HG03103 (cell line): ENCODE measurements at regions not wholly inside any gene's neighbourhood (a gene's known extent, or its start where the extent isn't known, plus 50 kb on each side); places are given as distances from the start of the nearest gene placed in this dataset.
"Not testable (repeated sequence)": the region's sequence is repeated elsewhere in the genome, so short reads cannot be mapped to it uniquely, and the experiment has no call there.

Experiments
- ATAC-seq: cut with Tn5 transposase; IDR thresholded peaks from one replicate; pipeline ENCODE4 v1.9.1; 2021; ENCODE audit warnings: low read depth; ENCODE audit not compliant: unreplicated experiment

GRCh38 chr10:62937674-62938073 is 121.5 kb upstream of the EGR2 start:
- no peak for ATAC-seq

DNA sequence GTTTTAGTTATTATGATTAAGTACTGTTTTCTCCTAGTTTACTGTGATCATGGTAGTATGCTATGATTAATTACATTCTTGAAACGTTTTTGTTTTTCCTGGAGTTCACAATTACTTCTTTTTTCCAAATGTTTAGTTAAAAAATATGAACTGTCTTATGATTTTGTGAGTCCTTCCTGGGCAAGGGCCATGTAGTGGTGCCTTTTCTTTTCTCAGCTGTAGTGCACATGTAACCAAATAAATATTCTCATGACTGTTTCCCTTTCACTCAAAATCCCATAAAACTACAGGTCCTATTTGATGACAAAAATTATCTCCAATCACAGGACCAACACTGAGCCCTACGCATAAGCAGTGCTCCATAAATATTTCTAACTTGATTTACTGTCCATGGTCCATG is 118.9 kb upstream of the EGR2 start:
- no peak for ATAC-seq

GRCh38 chr10:62934258-62934657 is 118.1 kb upstream of the EGR2 start:
- ATAC-seq: no peak

- ATAC-seq: not testable (repeated sequence)
These were observed 112.6 kb upstream of the EGR2 start for GRCh38 chr10:62928763-62929162.

- no peak for ATAC-seq
These were observed 110.2 kb upstream of the EGR2 start for GRCh38 chr10:62926407-62926806.

- ATAC-seq: no peak
These were observed 108.2 kb upstream of the EGR2 start for GRCh38 chr10:62924344-62924748.

DNA sequence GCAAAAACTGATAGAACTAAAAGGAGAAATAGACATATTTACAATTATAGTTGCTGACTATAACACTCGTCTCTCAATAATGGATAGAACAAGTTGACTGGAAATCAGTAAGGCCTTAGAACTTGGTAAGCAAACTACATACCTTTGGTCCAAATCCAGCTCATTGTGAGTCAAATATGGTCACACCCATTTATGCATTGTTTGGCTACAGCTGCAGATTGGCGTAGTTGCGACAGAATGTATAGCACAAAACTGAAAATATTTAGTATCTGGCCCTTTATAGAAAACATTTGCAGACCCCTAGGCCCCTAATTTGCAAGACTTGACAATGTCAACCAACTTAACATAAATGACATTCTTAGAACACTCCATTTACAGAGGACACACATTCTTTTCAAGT is 103.6 kb upstream of the EGR2 start:
- ATAC-seq: no peak

GRCh38 chr10:62917475-62918238 is 101.5 kb upstream of the EGR2 start:
- ATAC-seq: no peak

GRCh38 chr10:62916141-62916603 is 100.0 kb upstream of the EGR2 start:
- no peak for ATAC-seq

DNA sequence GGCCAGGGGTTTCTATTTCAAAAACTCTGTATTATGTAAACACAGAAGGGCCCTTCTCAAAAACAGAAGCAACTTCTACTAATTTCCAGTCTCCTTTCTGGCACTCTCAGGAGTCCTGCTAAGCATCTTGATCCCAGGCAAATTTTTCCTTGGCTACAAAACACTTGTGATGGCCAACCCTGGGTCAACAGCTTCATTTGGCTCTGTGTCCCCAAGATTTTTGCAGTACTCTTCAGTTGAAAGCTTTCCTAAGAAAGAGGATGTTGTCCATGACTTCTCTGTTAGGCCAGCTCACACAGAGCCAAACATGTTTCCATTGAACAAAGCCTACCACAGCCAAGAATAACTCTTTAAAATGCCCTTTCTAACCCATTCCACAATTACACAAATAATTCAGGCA is 99.0 kb upstream of the EGR2 start:
- ATAC-seq: no peak

DNA sequence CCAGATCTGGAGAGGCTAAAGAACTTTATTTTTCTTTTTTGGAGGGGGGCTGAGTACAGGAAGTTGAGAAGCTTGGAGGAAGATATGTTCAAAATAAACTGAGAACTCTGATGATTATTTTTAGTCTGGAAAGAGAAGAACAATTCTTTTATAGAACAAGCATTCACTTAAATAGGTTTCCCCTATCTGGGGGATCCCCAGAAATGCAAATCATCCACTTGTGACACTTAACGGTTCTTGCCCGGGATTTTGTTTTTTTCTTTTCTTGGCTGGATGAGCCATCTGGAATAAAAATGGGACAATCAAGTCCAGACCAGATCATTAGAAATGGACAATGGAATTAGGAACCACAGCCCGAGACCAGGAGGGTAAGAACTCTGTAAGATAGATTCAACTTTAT is 95.9 kb upstream of the EGR2 start:
- no peak for ATAC-seq

DNA sequence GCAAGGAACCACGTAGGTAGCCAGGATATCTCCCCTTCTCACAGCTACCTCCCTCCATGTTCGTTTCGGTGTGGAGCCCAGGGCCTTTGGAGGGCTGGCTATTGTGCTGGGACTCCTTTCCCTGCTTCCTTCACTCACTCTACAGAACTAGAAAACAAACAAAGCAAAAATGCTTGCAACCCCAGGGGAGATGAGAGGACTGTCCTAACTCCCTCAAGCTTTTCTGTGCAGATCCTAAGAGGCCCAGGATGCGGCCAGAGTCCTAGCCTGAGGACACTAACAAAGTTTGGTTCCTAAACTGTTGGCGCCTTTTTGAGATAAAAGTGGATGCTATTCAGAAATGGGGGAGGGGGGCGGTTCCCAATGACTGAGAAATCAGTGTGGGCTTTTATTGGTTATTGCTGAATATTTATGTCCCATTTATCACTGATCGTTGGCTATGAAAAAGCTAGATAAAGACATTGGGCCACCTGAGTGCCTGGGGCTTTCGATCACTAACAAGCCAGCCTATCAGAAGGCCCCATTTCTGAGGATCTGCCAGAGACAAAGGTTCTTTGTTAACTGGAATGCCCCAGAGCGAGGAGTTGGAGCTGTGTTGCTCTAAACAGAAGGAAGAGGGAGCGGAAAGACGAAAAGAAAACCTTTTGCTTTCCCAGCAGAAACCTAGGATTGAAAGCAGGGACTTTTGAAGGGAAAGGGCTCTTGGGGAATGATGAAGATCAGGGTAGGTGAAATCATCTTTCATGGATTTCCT is 95.2 kb upstream of the EGR2 start:
- ATAC-seq: no peak

DNA sequence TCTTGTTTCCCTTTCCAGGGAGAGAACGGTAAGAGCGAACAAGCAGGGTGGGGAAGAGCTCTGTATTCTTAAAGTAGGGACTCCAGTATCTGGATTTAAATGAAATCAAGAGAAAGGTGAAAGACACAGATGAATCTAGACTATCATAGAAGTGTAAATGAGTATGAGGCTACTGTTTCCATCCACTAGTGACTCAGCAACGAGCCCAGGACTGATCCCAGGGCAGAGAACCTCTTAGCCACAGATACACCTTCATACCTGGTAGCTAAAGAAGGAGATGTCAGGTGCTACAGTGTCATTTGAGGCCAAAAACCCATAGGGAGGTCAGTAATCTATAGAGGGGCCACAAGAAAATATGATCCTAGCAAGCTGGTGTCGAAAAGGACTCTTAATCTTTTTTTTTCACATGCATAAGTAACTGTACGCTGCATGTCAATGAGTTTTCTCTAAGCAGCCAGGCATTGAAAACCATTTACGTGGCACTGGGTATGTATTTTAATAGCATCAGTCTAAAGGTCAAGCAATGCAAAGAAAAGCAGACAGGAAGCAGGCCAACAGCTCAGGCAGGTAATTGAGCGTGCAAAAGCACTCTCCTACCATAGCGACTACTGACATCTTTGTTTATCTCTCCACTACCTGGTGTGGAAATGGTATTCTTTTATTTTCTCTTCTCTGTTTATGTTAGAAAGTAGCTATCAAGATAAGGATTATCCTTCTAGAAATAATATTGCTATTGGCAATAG is 91.5 kb upstream of the EGR2 start:
- peak; percentile 85 for ATAC-seq

GRCh38 chr10:62904281-62904875 is 88.2 kb upstream of the EGR2 start:
- ATAC-seq: no peak

GRCh38 chr10:62903828-62904227 is 87.7 kb upstream of the EGR2 start:
- ATAC-seq: no peak

- no peak for ATAC-seq
These were observed 84.8 kb upstream of the EGR2 start for GRCh38 chr10:62900829-62901571.

DNA sequence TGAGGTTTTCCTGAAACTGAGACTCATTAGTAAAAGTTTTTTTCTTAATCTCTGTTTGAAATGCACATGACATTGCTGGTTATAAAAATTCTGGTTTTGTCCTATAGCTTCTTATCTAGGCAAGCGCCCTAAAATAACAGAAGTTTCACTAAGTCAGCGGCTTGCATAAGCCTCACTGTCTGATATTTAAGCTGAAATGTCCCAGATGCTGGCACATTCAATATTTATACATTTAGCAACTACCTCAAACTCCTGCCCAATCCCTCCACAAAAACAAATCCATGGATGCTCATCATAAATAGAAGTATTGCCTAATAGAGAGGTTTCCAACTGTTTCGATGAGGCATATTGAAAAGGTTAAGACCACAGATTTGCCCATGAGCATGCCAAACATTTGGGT is 83.1 kb upstream of the EGR2 start:
- ATAC-seq: no peak

DNA sequence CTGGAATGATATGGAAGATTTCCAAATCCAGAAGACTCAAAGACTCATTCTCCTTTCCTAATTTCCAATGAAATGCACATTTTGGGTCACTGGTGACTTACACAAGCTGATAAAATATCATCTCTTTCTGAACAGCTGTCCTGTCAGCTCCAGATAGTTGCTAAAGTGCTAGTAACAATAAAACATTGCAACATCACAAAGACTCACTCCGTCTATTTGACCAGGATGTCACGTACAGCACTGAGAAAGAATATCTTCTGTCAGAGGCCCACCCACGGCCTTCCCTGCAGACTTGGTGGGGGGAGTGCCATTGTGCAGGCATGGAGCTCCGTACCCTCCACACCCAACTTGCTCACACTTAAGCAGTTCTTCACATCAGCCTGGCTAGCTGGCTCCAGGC is 78.9 kb upstream of the EGR2 start:
- ATAC-seq: no peak

DNA sequence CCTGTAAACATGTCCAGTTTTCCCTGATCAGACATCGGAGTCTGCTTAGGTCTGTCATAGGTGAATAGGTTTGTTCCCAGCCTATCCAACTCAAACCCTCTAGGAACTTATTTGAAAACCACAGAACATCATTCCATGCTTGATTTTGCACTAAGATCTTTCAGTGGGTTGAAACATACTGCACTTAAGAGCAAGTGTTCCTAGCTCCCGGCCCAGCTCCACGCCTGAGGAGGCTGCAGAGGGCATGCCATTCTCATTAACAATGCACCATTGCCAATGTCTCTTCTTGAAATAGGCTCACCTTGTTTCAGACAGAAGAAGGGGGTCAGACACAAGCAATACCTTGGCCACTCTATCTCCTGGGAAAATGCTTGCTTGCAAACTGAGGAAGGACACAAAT is 78.0 kb upstream of the EGR2 start:
- no peak for ATAC-seq

GRCh38 chr10:62893036-62893435 is 76.9 kb upstream of the EGR2 start:
- no peak for ATAC-seq
